C4-2B (cell line): ENCODE measurements at regions not wholly inside any gene's neighbourhood (a gene's known extent, or its start where the extent isn't known, plus 50 kb on each side); places are given as distances from the start of the nearest gene placed in this dataset.

Source experiments
- CTCF ChIP-seq: fragments of 450-650 bp; conservative IDR thresholded peaks from 2 replicates; pipeline ENCODE4 v1.5.1; 2017; ENCODE audit warnings: mild to moderate bottlenecking
- ZFX ChIP-seq: fragments of 450-650 bp; IDR thresholded peaks from 2 replicates; pipeline ENCODE4 v1.6.1; 2017

- TF ChIP-seq CTCF (peak; percentile 44), ZFX (no peak)
Observed at GRCh38 chr6:99790679-99791078, 184.0 kb downstream of the PRDM13 start.
